ENCODE measurements at regions not wholly inside any gene's neighbourhood (a gene's known extent, or its start where the extent isn't known, plus 50 kb on each side); places are given as distances from the start of the nearest gene placed in this dataset.
"Not testable (repeated sequence)": the region's sequence is repeated elsewhere in the genome, so short reads cannot be mapped to it uniquely, and the experiment has no call there.

DNA sequence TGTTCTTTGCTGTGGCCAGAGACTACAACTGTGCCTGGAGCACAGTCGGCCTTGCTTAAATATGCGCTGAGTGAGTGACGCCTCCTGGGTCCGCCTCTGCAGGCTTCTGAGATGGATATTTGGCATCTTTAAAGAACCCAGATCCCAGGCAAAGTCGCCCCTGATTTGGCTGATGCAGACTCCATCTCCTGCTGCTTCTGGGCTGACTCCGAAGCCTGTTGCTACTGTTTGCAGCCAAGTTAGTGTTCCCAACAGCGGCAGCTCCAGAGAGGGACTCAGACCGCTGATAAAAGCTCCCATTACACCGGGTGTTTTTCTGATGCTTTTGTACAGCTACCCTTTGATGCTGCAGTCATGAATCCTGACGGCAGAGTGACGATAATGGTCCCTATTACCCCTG is 83.0 kb upstream of the SULF2 start:
- DNase-seq (ENCODE audit: low read depth, low spot score) = no peak

GRCh38 chr20:47867831-47868230 is 82.5 kb upstream of the SULF2 start:
- no peak for DNase-seq (ENCODE audit: low read depth, low spot score)

DNA sequence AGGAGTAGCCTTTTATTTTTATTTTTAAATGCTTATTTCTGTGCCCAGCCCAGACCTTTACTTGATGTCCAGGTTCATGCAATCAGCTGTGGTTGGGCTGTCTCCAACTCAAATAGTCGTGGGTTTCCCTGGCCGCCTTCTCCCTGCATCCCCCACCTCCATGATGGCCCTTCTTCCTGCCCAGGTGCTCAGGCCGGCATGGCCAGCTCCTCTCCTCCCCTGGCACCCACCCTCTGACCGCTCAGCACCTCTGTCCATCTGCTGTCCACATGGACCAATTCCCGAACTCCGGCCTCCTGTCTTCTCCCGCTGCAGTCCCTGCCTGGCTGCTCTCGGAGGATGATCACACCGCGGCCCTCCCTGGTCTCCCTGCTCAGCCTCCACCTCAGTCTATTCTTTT is 81.2 kb upstream of the SULF2 start:
- DNase-seq (ENCODE audit: low read depth, low spot score) = no peak

GRCh38 chr20:47865912-47866311 is 80.6 kb upstream of the SULF2 start:
- no peak for DNase-seq (ENCODE audit: low read depth, low spot score)

- no peak for DNase-seq (ENCODE audit: low read depth, low spot score)
These were observed 80.2 kb upstream of the SULF2 start for GRCh38 chr20:47865451-47865850.

- DNase-seq (ENCODE audit: low read depth, low spot score) = no peak
These were observed 78.7 kb upstream of the SULF2 start for GRCh38 chr20:47863981-47864380.

- DNase-seq (ENCODE audit: low read depth, low spot score) = no peak
These were observed 78.2 kb upstream of the SULF2 start for GRCh38 chr20:47863315-47863965.

- no peak for DNase-seq (ENCODE audit: low read depth, low spot score)
These were observed 77.4 kb upstream of the SULF2 start for GRCh38 chr20:47862574-47863240.

DNA sequence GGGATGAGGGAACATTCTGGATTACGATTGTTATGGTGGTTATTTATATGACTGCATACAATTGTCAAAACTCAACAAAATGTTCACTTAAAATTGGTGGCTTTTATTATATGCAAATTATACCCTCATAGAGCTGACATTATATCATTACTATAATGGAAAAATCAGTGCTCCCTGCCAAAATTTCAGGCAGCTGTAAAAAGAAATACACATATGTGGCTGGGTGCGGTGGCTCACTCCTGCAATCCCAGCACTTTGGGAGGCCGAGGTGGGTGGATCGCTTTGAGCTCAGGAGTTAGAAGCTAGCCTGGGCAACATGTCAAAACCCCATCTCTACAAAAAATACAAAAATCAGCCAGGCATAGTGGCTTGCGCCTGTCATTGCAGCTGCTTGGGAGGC is 75.8 kb upstream of the SULF2 start:
- no peak for DNase-seq (ENCODE audit: low read depth, low spot score)

DNA sequence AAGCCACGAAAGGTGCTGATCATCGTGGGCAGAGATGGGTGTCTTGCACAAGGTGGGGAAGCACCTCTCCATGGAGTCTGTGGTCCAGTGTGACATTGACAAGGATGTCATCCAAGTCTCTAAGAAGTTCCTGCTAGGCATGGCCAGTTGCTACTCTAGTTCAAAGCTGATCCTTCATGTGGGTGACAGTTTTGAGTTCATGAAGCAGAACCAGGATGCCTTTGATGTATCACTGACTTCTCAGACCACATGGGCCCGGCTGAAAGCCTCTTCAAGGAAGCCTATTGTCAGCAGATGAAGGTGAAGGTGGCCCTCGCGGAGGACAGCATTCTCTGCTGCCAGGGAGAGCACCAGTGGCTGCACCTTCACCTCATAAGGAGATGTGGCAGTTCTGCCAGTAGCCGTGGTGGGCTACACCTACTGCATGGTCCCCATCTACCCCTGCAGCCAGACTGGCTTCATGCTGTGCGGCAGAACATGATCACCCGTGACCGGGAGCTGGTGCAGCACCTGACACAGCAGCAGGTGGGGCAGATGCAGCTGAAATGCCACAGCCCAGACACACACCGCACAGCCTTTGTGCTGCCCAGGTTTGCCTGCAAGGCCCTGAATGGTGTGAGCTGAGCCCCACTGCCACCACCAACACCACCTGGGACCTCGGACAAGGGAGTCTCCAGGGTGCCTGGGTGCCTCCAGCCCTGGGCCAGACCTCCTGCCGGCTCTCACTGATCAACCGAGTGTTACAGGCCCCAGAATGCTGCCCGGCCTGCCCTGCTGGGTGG is 75.0 kb upstream of the SULF2 start:
- DNase-seq (ENCODE audit: low read depth, low spot score) = no peak

- no peak for DNase-seq (ENCODE audit: low read depth, low spot score)
These were observed 74.0 kb upstream of the SULF2 start for GRCh38 chr20:47859278-47859677.

GRCh38 chr20:47857569-47858464 is 72.5 kb upstream of the SULF2 start:
- DNase-seq (ENCODE audit: low read depth, low spot score) = no peak

DNA sequence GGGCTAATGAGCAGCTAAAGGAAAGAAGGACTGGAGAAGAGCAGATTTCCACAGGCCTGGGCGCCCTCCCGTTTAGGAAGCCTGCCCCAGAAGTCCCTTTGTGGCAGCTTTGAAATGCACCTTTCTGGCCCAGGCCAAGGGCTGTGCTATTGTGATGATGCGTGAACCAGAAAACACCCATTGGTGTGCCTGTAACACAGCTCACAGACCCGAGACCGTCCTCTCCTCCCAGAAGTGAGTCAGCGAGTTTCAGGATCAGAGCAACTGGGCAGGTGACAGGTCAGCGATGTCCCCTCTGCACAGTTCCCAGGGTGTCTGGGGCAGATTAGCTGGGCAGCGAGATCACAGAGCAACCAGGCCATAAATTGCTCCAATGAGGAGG is 71.9 kb upstream of the SULF2 start:
- no peak for DNase-seq (ENCODE audit: low read depth, low spot score)

GRCh38 chr20:47855799-47856198 is 70.5 kb upstream of the SULF2 start:
- DNase-seq (ENCODE audit: low read depth, low spot score) = no peak

DNA sequence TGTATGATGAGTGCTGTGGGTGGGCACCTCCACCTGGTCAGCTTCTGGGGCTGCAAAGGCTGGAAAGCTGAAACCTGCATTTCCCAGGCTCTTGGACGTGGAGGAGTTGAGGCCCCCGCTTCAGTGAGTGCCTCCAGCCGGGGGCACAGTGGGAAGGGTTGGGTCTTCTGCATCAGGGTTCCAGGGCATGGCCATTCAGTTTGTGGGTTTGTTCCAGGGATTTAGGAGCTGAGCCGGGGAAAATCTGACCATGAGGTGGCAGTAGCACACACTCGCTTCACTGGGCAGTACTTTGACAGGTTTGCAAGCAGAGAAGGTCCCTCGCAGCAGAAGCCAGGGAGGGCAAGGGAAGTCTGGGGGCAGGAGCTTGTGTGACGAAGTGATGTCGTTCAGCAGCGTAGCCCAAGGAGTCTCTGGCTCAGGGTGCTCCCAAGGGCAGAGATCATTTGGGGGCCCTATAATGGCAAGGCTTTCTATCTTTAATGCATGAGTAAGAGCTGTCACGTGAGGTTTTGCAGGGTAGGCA is 69.5 kb upstream of the SULF2 start:
- DNase-seq (ENCODE audit: low read depth, low spot score) = no peak

- DNase-seq (ENCODE audit: low read depth, low spot score) = no peak
These were observed 66.5 kb upstream of the SULF2 start for GRCh38 chr20:47851774-47852173.

DNA sequence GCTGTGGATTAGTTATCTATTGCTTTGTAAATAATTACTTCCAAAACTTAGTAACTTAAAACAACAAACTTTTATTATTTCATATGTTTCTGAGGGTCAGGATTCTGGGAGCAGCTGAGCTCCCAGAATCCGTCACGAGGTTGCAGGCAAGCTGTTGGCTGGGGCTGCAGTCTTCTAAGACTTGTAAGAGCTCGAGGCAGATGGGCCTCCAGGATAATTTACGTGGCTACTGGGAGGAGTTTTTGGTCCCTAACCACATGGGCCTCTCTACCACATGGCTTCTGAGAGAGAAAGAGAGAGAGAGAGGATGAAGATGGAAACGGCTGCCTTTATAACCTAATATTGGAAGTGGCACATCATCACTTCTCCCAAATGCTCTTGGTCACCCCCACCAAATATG is 64.9 kb upstream of the SULF2 start:
- no peak for DNase-seq (ENCODE audit: low read depth, low spot score)

DNA sequence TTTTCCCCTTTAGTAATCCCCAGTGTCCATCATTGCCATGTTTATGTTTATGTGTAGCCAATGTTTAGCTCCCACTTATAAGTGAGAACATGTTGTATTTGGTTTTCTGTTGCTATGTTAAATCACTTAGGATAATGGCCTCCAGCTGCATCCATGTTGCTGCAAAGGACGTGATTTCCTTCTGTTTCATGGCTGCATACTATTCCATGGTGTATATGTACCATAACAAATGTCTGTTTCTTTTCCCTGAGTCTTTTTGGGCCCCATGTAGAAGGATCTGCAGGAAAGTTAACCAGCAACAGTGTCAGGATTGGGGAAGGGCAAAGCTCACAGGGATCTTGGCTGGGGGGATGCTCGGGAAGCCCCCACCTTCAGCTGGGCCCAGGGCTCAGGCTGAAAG is 64.3 kb upstream of the SULF2 start:
- DNase-seq (ENCODE audit: low read depth, low spot score) = no peak

DNA sequence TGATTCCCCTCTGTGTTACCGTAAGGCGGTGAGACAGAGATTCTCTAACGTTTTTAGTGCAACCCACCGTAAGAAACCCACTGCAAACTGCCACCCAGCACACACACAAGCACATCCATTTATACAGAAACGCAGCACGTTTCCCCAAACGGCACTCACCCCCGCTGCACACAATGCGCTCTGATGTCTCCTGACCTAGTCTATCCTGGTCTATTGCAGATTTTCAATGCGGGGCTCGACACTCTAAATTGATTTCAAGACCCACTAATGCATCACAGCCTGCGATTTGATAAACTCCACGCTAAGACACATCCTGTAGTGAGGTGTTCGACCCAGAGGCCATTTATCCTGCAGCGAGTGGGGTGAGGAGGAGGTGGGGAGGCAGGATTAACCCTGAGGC is 63.7 kb upstream of the SULF2 start:
- DNase-seq (ENCODE audit: low read depth, low spot score) = no peak

GRCh38 chr20:47848534-47848933 is 63.3 kb upstream of the SULF2 start:
- not testable (repeated sequence) for DNase-seq (ENCODE audit: low read depth, low spot score)

DNA sequence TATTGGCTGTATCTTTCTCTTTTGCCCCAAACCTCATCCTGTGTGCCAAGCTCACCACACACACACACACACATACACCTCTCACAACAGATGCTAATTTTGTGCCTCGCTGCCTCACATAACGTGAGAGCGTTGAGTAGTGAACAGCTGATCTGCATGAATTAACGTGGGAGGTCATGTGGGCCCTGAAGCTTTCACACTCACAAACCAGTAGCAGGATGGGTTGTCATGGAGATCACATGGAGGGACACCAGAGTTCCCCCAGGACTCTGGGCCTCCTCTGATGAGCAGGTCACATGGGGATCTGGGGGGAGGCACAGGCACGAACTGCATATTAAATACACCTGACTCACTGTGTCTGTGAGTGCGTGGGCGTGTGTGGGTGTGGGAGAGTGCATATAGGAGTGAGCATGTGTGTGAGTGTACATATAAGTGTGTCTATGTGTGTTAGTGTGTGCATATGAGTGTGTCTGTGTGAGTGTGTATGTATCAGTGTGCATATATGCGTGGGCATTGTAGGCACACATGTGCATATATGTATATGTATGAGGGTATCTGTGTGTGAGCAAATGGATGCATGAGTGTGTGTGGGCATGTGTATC is 62.7 kb upstream of the SULF2 start:
- no peak for DNase-seq (ENCODE audit: low read depth, low spot score)
